GM10248 (cell line): ENCODE measurements at regions not wholly inside any gene's neighbourhood (a gene's known extent, or its start where the extent isn't known, plus 50 kb on each side); places are given as distances from the start of the nearest gene placed in this dataset.

Experiments used
- CTCF ChIA-PET: fragments of 300-600 bp; sonication (Branson Sonifier 250); formaldehyde crosslinking; extraction: SDS; loops from one replicate; lab custom pipeline; 2021; ENCODE audit warnings: antibody characterized with exemption; lab: Yijun Ruan, JAX
- POLR2A ChIA-PET: fragments of 350-650 bp; sonication (Branson Sonifier 250); formaldehyde crosslinking; extraction: SDS; loops from one replicate; lab custom pipeline; 2020; ENCODE audit warnings: antibody characterized with exemption; lab: Yijun Ruan, JAX
- DNase-seq: peaks from one replicate; pipeline ENCODE4 v3.0.0; 2012; ENCODE audit errors: extremely low spot score
- TF ChIP-seq, protein P1 (sequence below): IDR thresholded peaks from 2 replicates; pipeline ENCODE4 v1.5.1; 2012; ENCODE audit warnings: mild to moderate bottlenecking, low read depth; ENCODE audit errors: extremely low read depth, missing control alignments, control extremely low read depth

DNA sequence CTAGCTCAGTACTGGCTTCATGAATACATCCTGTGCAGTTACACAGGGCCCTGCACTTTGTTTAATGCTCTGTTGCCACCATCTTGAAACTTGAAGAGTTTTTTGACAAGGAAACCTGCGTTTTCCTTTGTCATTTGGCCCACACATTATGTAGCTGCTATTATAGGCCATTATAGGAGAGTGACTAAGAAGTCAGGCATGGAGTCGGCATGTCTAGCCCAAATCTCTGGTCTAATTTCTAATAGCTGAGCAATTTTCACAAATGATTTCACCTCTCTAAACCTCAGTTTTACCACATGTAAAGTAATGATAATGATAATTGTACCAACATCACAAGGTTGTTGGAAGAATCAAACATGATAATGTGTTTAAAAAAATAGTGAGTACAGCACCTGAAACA, 67.1 kb upstream of the MYLIP start:
- no peak for DNase-seq
- ChIA-PET POLR2A (no interaction called here), CTCF (interaction anchor here (1.6 kb wide), 1 partner anchor 219 kb away, joined by 4 read pairs; no protein-coding TSS in a partner anchor)
- TF ChIP-seq, protein P1, sequence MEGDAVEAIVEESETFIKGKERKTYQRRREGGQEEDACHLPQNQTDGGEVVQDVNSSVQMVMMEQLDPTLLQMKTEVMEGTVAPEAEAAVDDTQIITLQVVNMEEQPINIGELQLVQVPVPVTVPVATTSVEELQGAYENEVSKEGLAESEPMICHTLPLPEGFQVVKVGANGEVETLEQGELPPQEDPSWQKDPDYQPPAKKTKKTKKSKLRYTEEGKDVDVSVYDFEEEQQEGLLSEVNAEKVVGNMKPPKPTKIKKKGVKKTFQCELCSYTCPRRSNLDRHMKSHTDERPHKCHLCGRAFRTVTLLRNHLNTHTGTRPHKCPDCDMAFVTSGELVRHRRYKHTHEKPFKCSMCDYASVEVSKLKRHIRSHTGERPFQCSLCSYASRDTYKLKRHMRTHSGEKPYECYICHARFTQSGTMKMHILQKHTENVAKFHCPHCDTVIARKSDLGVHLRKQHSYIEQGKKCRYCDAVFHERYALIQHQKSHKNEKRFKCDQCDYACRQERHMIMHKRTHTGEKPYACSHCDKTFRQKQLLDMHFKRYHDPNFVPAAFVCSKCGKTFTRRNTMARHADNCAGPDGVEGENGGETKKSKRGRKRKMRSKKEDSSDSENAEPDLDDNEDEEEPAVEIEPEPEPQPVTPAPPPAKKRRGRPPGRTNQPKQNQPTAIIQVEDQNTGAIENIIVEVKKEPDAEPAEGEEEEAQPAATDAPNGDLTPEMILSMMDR, result no peak

- TF ChIP-seq, protein P1, result no peak
- no peak for DNase-seq
- CTCF ChIA-PET, result interaction anchor here (1.0 to 2.2 kb wide), 3 partner anchors 10 to 71 kb away, joined by 3 to 5 read pairs (median 5); no protein-coding TSS in a partner anchor
- POLR2A ChIA-PET, result no interaction called here
These were observed 68.8 kb upstream of the MYLIP start for GRCh38 chr6:16060039-16060438.

- TF ChIP-seq, protein P1, result no peak
- CTCF ChIA-PET, result interaction anchor here (1.0 to 2.2 kb wide), 6 partner anchors 9 to 214 kb away, joined by 3 to 5 read pairs (median 4); no protein-coding TSS in a partner anchor
- no peak for DNase-seq
- POLR2A ChIA-PET, result no interaction called here
These were observed 69.4 kb upstream of the MYLIP start for GRCh38 chr6:16059496-16059895.

DNA sequence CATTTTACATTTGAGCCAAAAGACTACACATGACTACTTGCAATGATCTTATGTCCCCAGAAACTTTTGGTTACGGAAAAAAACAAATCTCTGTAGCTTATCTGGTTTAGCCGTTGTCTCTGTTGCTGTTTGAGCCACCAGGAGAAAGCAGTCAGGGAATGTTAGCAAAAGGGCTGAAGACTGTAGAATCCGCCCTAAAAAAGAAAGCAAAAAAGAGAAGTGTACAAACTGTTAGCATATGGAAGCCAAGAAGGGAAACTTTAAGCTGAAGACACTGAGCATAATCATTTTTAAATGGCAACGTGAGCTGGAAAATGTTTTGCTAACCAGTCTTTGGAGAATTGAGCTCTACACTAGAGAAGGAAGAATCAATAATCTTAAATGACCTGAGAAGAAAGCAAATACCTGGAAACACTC, 69.9 kb upstream of the MYLIP start:
- ChIA-PET CTCF (interaction anchor here (1.0 to 2.2 kb wide), 5 partner anchors 12 to 214 kb away, joined by 3 to 5 read pairs (median 4); no protein-coding TSS in a partner anchor), POLR2A (no interaction called here)
- no peak for DNase-seq
- TF ChIP-seq, protein P1, result no peak

DNA sequence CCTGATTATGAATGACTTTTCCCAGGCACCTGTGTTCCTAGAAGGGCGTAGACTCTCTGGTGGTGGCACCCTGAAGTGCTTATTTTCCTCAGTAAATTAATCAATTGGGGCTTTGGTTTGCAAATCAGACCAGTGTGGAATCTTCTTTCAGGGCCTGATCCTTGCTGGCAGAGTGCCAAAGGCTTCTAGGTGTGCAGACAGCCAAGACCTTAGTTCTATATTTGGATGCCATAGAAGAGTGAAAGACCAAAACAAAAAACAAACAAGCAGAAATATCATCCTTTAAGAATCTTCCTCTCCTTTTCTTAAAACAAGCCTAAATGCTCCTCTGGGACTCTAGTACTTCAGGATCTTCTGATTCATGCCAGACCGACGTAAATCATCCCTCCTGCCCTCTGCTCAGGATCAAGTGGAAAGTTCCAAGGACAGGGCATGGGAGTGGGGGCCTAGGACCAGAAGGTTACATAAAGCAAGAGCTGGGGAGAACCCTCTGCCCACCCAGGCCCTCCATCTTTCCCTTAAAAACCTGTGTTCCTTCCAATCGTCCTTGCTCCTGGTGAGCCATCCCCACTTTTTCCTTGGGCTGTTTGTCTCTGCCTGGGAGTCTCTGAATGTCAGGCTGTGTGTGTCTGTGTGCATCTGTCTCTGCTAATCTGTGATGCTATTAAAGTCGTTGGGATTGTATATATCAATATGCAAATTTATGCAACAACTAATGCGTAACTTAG, 70.5 kb upstream of the MYLIP start:
- TF ChIP-seq, protein P1, result no peak
- ChIA-PET CTCF (interaction anchor here (1.0 to 2.2 kb wide), 4 partner anchors 13 to 213 kb away, joined by 3 to 5 read pairs (median 4); no protein-coding TSS in a partner anchor), POLR2A (no interaction called here)
- DNase-seq, result no peak

DNA sequence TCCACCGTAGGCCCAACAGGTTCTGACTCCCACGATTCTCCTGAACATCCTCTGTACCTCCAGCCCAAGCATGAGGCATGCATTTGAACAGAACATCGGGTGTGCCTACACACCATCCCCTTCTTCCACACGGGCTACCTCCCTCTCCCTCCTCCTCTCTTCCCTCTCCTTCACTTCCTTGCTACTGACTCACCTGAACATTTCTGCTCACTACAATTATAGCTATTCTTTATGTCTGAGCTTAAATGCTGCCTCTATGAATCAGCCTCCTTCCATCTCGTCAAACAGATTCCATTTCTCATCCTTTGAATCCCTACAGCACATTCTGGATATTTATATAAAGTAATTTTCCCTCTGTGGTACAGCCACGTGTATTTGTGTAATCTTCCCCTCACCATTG, 71.4 kb upstream of the MYLIP start:
- ChIA-PET POLR2A (no interaction called here), CTCF (interaction anchor here (1.6 kb wide), 1 partner anchor 262 kb away, joined by 3 read pairs; no protein-coding TSS in a partner anchor)
- no peak for DNase-seq
- TF ChIP-seq, protein P1, result no peak
